GM23338 (cell line): ENCODE measurements at regions not wholly inside any gene's neighbourhood (a gene's known extent, or its start where the extent isn't known, plus 50 kb on each side); places are given as distances from the start of the nearest gene placed in this dataset.

Source experiments
- ATAC-seq: fragments of 200-7000 bp; cut with Tn5 transposase; 3 replicates; pipeline ENCODE4 v1.9.1; 2020
- DNase-seq: peaks from one replicate; pipeline ENCODE4 v3.0.0-alpha.2; 2015; ENCODE audit warnings: low spot score
- H2AFZ ChIP-seq: fragments of 200-600 bp; sonication (generic); 2 replicates; pipeline ENCODE4 v1.8.0; 2016; ENCODE audit warnings: antibody characterized with exemption, mild to moderate bottlenecking, moderate library complexity
- H3F3A ChIP-seq: fragments of 200-600 bp; sonication (generic); replicated peaks from 2 replicates; pipeline ENCODE4 v1.8.0; 2017; ENCODE audit warnings: antibody characterized with exemption, mixed run types, low read depth
- H3K27ac ChIP-seq: fragments of 200-600 bp; sonication (generic); 2 replicates; pipeline ENCODE4 v1.6.1; 2016; ENCODE audit warnings: low read depth
- H3K27me3 ChIP-seq: fragments of 200-600 bp; sonication (generic); 2 replicates; pipeline ENCODE4 v1.8.0; 2016; ENCODE audit warnings: mild to moderate bottlenecking, mixed run types, moderate library complexity; ENCODE audit not compliant: insufficient read depth
- H3K36me3 ChIP-seq: fragments of 200-600 bp; sonication (generic); 2 replicates; pipeline ENCODE4 v1.8.0; 2016; ENCODE audit warnings: mild to moderate bottlenecking; ENCODE audit not compliant: insufficient read depth
- H3K4me1 ChIP-seq: fragments of 200-600 bp; sonication (generic); 2 replicates; pipeline ENCODE4 v1.8.0; 2016; ENCODE audit warnings: mild to moderate bottlenecking, moderate library complexity; ENCODE audit not compliant: insufficient read depth
- H3K4me2 ChIP-seq: fragments of 200-600 bp; sonication (generic); 2 replicates; pipeline ENCODE4 v1.7.1; 2017; ENCODE audit warnings: mixed run types
- H3K4me3 ChIP-seq: fragments of 200-600 bp; sonication (generic); 2 replicates; pipeline ENCODE4 v1.6.1; 2016; ENCODE audit warnings: mixed run types
- H3K79me2 ChIP-seq: fragments of 200-600 bp; sonication (generic); replicated peaks from 2 replicates; pipeline ENCODE4 v1.8.0; 2017; ENCODE audit warnings: mild to moderate bottlenecking; ENCODE audit not compliant: insufficient read depth
- H3K9me2 ChIP-seq: fragments of 200-600 bp; sonication (generic); 2 replicates; pipeline ENCODE4 v1.8.0; 2017; ENCODE audit not compliant: insufficient read depth
- H4K20me1 ChIP-seq: fragments of 200-600 bp; sonication (generic); replicated peaks from 2 replicates; pipeline ENCODE4 v1.8.0; 2017; ENCODE audit warnings: mild to moderate bottlenecking; ENCODE audit not compliant: insufficient read depth
- H3K27ac Mint-ChIP-seq: 2 replicates; pipeline ENCODE4 v1.8.0; 2020; ENCODE audit warnings: inconsistent platforms, mild to moderate bottlenecking, moderate library complexity, mixed read lengths
- H3K27me3 Mint-ChIP-seq: 3 replicates; pipeline ENCODE4 v1.8.0; 2022; ENCODE audit warnings: low read depth, mild to moderate bottlenecking, moderate library complexity, mixed read lengths, inconsistent platforms; ENCODE audit not compliant: insufficient read depth, poor library complexity
- H3K36me3 Mint-ChIP-seq: 3 replicates; pipeline ENCODE4 v1.8.0; 2021; ENCODE audit warnings: low read depth, mild to moderate bottlenecking, inconsistent platforms, moderate library complexity, mixed read lengths
- H3K4me1 Mint-ChIP-seq: 3 replicates; pipeline ENCODE4 v1.8.0; 2020; ENCODE audit warnings: mild to moderate bottlenecking, inconsistent platforms, mixed read lengths
- H3K4me3 Mint-ChIP-seq: 3 replicates; pipeline ENCODE4 v1.8.0; 2021; ENCODE audit warnings: moderate library complexity, mild to moderate bottlenecking, inconsistent platforms, mixed read lengths
- H3K9me3 Mint-ChIP-seq: 3 replicates; pipeline ENCODE4 v1.8.0; 2020; ENCODE audit warnings: moderate library complexity, mild to moderate bottlenecking, inconsistent platforms, mixed read lengths
- ETS1 ChIP-seq: IDR thresholded peaks from 2 replicates; pipeline ENCODE4 v1.6.1; 2016; ENCODE audit warnings: antibody characterized with exemption
- EZH2 ChIP-seq: fragments of 200-600 bp; sonication (generic); IDR thresholded peaks from one replicate; pipeline ENCODE4 v1.8.0; 2017; ENCODE audit warnings: antibody characterized with exemption, mild to moderate bottlenecking, low read depth; ENCODE audit not compliant: unreplicated experiment
- JUNB ChIP-seq: IDR thresholded peaks from one replicate; pipeline ENCODE4 v1.6.1; 2016; ENCODE audit warnings: antibody characterized with exemption; ENCODE audit not compliant: unreplicated experiment
- ZNF462 ChIP-seq: fragments of 250-450 bp; sonication (Bioruptor Pico); IDR thresholded peaks from 2 replicates; pipeline ENCODE4 v1.5.0; 2020; ENCODE audit warnings: mild to moderate bottlenecking, moderate library complexity

- TF ChIP-seq ZNF462 (CRISPR knock-in tag) (no peak), JUNB (no peak), EZH2 (no peak), ETS1 (no peak)
Observed at GRCh38 chr15:85925649-85926237, 131.0 kb upstream of the KLHL25 start (continued).

GRCh38 chr15:85926834-85927233 is 132.1 kb upstream of the KLHL25 start:
- ATAC-seq (no peak), DNase-seq (no peak)
- no peak overlapping the region for H3K27ac ChIP-seq
- H3K36me3 ChIP-seq, result no peaks in the 10 kb centered on the region
- H3K27ac Mint-ChIP-seq, result no peak overlapping the region
- no peaks in the 10 kb centered on the region for H3K79me2 ChIP-seq
- peaks cover 19% of the 10 kb centered on the region for H3K9me2 ChIP-seq
- H3K27me3 ChIP-seq, result no peaks in the 10 kb centered on the region
- H3F3A ChIP-seq, result no peaks in the 10 kb centered on the region
- H3K4me3 ChIP-seq, result no peak overlapping the region
- no peaks in the 10 kb centered on the region for H3K36me3 Mint-ChIP-seq
- peaks cover 11% of the 10 kb centered on the region for H3K27me3 Mint-ChIP-seq
- no peak overlapping the region for H3K4me2 ChIP-seq
- H3K4me3 Mint-ChIP-seq, result no peak overlapping the region
- H3K4me1 Mint-ChIP-seq, result peaks cover 21% of the 10 kb centered on the region
- H3K9me3 Mint-ChIP-seq, result 0 out of 3 replicates have a peak, but pooled peaks cover 3% of the 10 kb centered on the region
- peaks cover 16% of the 10 kb centered on the region for H3K4me1 ChIP-seq
- no peak overlapping the region for H2AFZ ChIP-seq
- H4K20me1 ChIP-seq, result no peaks in the 10 kb centered on the region
- TF ChIP-seq ZNF462 (CRISPR knock-in tag), result no peak
